ENCODE measurements at regions not wholly inside any gene's neighbourhood (a gene's known extent, or its start where the extent isn't known, plus 50 kb on each side); places are given as distances from the start of the nearest gene placed in this dataset. TPM values are rescaled to one million over a fixed set of nuclear protein-coding genes. Genes with fewer than 3 reads are reported as not detected.
"Not testable (repeated sequence)": the region's sequence is repeated elsewhere in the genome, so short reads cannot be mapped to it uniquely, and the experiment has no call there.

GRCh38 chr21:13827666-13828065 lies 218.1 kb downstream of the POTED start:
- not testable (repeated sequence) for FAIRE-seq; DNase-seq (ENCODE audit: low spot score in 2 of 2)

DNA sequence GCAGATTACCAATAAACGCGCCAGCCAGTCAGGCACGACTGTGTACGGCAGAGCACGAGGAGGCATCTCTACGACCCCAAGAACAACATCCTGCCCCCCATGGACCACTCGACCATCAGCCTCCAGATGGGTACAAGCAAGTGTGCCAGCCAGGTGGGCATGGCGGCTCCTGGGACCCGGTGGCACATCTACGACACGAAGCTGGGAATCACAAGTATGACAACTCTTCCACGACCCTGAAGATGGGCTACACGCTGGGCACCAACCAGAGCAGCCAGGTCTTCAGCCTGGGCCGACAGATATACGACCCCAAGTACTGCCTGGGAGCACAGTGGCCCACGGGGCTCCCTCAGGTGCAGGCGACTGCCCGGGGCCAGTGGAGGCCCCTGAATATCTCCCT lies 217.6 kb downstream of the POTED start:
- DNase-seq (ENCODE audit: low spot score in 2 of 2) (no peak), FAIRE-seq (no peak)

DNA sequence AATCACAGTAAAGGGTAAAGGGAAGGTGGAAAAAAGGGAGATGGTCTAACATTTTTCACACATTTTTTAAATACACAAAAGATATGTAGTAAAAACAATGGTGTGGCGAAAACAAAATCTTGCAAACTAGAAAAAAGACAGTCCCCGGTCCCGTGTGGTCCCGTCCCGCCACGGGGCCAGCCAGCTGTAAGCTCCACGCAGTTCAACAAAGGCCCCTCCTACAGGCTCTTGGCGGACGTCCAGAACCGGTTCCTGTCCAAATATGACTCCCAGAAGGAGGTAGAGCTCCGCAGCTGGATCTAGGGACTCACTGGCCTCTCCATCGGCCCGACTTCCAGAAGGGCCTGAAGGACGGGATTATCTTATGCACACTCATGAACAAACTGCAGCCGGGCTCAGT lies 216.9 kb downstream of the POTED start:
- not testable (repeated sequence) for DNase-seq (ENCODE audit: low spot score in 2 of 2); FAIRE-seq

DNA sequence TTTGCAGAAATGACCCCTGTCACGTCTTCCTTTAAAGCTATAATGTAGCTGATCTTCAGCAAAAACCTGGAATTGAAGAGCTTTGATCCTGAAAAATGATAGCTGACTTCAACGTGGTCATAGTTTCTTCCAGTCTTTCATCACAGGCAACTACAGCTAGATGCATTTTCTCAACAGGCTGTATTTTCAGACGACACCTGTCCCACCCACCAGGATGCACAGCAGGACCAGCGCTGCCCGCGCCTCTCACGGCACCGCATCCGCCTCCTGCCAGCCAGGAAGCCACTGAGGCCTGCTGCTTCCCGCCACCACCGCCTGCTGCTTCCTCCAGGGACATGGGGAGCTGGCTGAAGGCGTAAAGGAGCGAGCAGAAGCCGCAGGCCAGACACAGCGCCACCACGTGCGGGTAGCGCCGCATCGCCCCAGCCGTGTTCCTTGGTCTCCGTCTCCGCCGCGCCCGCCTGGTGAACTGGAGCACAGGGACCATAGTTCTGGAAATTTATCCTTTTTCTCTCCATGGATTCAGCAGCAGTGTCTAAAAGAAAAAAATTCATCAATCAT lies 215.7 kb downstream of the POTED start:
- DNase-seq (ENCODE audit: low spot score in 2 of 2); FAIRE-seq: not testable (repeated sequence)

DNA sequence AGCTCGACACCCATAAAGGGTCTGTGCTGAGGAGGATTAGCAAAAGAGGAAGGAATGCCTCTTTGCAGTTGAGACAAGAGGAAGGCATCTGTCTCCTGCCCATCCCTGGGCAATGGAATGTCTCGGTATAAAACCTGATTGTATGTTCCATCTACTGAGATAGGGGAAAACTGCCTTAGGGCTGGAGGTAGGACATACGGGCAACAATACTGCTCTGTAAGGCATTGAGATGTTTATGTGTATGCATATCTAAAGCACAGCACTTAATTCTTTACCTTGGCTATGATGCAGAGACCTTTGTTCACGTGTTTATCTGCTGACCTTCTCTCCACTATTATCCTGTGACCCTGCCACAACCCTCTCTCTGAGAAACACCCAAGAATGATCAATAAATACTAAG lies 210.7 kb downstream of the POTED start:
- not testable (repeated sequence) for DNase-seq (ENCODE audit: low spot score in 2 of 2); FAIRE-seq

- not testable (repeated sequence) for DNase-seq (ENCODE audit: low spot score in 2 of 2); FAIRE-seq
These were observed 202.6 kb downstream of the POTED start for GRCh38 chr21:13812191-13812590.

- DNase-seq (ENCODE audit: low spot score in 2 of 2); FAIRE-seq: not testable (repeated sequence)
These were observed 201.0 kb downstream of the POTED start for GRCh38 chr21:13810559-13810958.

DNA sequence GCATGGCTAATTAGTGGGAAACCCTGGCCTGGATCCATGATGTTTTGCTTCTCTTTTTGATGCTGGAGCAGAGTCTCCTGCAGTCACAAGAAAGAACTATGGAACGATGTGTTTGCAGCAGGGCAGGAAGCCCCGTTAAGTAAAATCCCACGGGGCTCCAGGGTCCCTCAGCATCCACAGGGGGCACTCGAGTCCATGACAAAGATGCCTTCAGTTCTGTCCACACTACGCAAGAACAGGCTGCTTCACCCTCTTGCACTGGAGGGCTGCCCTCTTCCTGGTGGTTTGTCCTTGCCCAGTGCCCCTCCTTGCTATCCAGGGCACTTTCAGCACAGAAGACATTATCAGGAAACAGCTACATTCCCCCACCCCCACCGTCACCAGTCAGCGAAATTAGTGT lies 196.9 kb downstream of the POTED start:
- DNase-seq (ENCODE audit: low spot score in 2 of 2); FAIRE-seq: not testable (repeated sequence)

DNA sequence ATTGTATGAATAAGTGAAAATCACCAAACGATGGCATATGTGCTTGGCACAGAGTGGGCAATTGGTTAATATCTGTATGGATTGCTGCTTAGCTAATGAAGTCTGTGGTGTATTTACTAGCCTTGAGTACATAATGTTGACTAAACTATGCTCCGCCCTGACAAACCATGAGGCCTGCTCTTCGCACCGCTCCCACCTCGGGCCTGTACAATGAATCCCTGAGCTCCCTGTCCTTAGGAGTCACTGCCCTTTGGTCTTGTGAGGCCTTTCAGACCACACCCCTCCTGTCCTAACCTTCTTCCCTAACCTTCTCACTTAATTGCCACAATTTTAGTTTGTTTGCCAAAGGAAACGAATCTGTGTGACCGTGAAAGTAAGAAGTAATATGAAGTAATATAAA lies 193.2 kb downstream of the POTED start:
- not testable (repeated sequence) for FAIRE-seq; DNase-seq (ENCODE audit: low spot score in 2 of 2)

Small RNA genes in the stretch of these regions (small RNA-seq; reads per million reads assigned to genes)
- gene RNU6-954P (not detected), gene ZNF114P1 (not detected)

Measured in frontal cortex (tissue), 4 donors.